Epithelial cell of prostate (primary cell): ENCODE measurements at regions not wholly inside any gene's neighbourhood (a gene's known extent, or its start where the extent isn't known, plus 50 kb on each side); places are given as distances from the start of the nearest gene placed in this dataset.
"Not testable (repeated sequence)": the region's sequence is repeated elsewhere in the genome, so short reads cannot be mapped to it uniquely, and the experiment has no call there.

Source experiments
- DNase-seq: peaks from one replicate; pipeline ENCODE4 v3.0.0-alpha.2; 2011; ENCODE audit warnings: low read depth, low spot score
- H3K27ac ChIP-seq: fragments of 450-650 bp; 2 replicates; pipeline ENCODE4 v1.5.1; 2017; ENCODE audit warnings: mild to moderate bottlenecking

DNA sequence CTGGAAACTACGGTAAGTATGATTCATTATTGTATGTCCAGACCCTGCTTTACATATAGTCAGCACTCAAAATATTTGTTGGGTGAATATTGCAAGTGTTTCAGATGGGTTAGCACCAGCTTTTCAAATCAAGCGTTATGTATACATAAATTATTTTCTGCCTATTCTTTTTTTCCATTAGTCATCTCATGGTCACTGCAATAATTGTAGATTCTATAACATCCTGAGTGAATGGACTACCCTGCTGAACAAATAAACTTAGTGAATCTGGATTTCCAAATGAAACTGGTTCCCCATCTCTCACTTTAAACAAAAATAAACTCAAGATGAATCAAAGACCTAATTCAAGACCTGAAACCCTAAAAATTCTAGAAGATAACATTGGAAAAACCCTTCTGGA, 152.3 kb downstream of the DIO2 start:
- no peak overlapping the region for H3K27ac ChIP-seq
- DNase-seq, result no peak

DNA sequence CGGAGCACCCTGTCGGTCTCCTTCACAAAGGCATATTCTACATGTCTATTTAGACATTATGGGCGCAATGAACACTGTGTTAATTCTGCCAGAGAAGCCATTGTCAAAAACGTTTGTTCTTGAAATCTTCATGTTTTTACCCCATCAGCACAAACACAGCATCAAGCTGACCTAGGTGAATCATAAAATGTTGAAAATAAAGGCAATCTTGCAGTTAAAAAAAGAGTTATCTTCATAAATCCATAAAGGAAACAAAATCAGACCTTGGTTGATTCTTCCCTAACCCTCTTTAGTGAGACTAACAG, 154.9 kb downstream of the DIO2 start:
- H3K27ac ChIP-seq, result no peak overlapping the region
- no peak for DNase-seq

DNA sequence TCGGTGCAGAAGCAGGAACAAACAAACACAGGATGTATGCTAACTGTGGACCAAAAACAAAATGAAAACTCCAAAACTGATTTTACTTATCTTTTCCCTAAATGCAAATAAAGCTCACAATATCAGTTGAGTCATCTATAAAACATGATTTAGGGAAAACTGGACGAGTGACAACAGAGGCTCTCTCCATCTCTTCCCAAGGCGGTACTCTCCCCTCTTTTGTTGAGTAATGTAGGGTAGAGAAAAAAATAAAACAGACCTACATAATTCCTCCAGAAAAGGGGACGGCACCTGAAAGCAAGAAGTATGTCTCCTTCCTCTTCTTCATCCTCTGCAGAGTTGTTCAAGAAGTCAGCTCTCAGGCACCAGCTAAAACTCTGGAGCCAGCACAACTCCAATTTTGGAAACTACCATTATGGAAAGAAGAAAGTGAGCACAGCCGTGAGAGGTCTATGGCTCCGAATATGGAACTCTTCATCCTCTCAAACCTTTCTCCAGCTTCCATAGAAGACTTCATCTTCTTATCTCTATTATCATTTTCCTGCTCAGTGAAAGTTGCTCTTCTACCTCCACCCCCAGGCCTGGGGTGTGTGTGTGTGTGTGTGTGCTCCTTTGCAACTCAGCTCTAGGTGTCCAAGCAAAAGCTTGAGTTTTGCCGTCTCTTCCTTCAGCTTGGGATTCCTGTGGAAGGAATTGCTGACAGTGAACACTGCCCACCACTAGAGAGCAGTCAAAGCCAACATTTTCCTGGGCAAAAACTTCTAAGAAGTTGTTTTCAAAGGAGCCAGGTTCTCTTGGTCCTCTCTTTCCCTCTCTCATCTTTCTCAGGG, 155.4 kb downstream of the DIO2 start:
- H3K27ac ChIP-seq, result no peak overlapping the region
- DNase-seq, result no peak

DNA sequence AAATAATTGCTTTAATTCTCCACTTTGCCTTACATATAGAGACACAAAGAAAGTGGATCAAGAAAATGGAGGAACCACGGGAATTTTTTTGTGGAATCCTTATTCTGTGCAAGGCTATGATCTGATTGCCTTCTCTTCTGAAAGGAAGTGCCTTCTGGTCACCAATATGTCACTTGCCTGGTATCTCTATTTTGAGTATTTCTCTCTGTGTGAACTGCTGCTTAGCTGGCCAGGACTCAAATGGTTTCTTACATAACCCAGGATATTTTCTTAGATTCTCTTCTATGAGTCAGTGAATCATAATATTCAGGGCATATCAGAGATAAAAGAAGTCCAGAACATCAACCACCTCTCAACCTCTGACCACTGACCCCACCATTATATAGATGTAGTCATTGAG, 156.1 kb downstream of the DIO2 start:
- no peak overlapping the region for H3K27ac ChIP-seq
- no peak for DNase-seq

DNA sequence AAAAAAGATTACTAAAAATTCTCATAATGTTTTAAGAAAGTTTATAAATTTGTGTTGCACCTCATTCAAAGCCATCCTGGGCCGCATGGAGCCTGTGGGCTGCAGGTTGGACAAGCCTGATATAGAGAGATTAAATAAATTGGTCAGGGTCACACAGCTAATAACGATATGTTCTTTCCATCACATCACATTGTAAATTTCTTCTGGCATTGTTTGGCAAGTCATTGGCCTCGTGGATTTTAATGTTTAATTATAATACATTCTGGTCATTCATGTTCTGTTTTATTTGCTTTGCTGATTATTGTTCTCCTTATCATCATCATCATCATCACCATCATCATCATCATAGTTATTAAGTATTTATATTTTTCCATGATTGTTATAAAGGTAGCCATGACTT, 157.3 kb downstream of the DIO2 start:
- H3K27ac ChIP-seq, result no peak overlapping the region
- DNase-seq, result no peak

DNA sequence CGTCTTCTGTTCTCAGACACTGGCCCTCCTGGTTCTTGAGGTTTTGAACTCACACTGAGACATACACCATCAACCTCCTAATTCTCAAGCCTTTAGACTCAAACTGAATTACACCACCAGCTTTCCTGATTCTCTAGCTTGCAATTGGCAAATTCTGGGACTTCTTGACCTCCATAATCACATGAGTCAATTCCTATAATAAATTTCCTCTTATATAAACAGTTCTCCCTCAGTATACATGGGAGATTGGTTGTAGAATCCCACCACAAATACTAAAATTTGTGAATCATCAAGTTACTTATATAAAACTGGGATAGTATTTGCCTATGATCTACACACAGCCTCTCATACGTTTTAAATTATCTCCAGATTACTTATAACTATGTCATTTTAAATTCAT, 162.2 kb downstream of the DIO2 start:
- no peak overlapping the region for H3K27ac ChIP-seq
- DNase-seq, result no peak

DNA sequence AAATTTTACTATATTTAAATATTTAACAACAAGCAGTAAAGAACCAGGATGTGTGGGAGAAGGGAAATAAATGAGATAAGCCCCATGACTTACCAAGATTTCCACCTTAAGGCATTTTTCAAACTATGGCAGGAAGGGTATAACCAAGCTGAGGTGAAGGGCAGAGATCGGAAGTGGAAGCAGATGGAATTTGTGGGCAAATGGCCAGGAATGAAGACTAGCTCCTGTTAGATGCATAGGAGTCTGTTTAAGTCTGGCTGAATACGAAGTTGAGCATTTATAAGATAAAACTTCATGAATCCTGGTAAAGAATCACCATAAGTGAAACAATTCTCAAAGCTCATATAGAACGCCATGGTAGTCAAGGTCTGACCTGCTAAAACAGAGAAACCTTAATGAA, 163.5 kb downstream of the DIO2 start:
- DNase-seq, result no peak
- no peak overlapping the region for H3K27ac ChIP-seq

DNA sequence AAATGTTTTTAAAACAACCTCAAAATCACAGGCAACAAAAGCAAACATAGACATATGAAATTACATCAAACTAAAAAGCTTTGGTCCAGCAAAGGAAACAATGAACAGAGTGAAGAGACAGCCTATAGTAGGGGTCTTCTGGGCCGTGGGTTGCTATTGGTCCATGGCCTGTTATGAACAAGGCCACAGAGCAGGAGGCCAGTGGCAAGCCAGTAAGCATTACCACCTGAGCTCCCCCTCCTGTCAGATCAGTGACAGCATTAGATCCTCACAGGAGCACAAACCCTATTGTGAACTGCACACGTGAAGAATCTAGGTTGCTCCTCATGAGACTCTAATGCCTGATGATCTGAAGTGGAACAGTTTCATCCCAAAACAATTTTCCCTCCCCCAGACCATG, 174.0 kb downstream of the DIO2 start:
- DNase-seq, result no peak
- no peak overlapping the region for H3K27ac ChIP-seq

DNA sequence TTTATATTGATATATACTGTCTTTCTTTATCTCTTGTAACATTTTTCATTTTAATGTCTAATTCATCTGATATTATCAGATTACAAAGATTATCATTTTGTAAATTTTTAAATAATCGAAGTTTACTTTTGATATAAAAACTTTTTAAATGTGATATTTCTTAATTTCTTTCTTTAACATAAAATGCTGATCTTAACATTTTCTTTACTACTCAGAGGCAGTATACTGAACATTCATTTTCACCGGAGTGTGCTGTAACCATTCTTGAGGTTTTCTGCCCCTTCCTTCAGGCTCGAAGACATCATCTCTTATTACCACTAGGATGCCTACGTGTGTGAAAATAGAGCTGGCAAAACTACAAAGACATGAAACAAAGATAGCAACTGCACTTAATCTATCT, 186.9 kb downstream of the DIO2 start:
- DNase-seq, result no peak
- no peak overlapping the region for H3K27ac ChIP-seq

DNA sequence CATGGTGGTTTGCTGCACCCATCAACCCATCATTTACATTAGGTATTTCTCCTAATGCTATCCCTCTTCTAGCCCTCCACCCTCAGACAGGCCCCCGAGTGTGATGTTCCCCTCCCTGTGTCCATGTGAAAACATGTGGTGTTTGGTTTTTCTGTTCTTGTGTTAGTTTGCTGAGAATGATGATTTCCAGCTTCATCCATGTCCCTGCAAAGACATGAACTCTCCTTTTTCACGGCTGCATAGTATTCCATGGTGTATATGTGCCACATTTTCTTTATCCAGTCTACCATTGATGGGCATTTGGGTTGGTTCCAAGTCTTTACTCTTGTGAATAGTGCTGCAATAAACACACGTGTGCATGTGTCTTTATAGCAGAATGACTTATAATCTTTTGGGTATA, 192.8 kb downstream of the DIO2 start:
- H3K27ac ChIP-seq, DNase-seq: not testable (repeated sequence)

DNA sequence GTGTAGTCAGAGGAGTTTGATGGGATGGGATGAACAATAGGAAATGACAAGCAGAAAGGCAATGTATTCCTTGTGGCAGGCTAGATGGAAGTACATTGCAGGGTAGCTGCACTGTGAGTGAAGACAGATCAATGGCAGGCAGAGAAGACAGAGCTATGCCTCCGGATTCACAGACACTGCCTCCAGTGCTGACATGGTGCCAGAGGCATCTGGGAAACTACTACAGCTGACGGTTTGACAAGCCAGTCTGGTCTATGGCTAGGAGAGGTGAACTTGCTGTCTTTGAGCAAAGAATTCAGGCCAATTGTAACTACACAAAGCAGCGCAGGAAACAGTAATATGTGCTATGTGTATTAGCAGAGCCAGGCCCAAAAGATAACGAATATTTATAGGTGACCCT, 193.5 kb downstream of the DIO2 start:
- H3K27ac ChIP-seq, result no peak overlapping the region
- DNase-seq, result no peak

DNA sequence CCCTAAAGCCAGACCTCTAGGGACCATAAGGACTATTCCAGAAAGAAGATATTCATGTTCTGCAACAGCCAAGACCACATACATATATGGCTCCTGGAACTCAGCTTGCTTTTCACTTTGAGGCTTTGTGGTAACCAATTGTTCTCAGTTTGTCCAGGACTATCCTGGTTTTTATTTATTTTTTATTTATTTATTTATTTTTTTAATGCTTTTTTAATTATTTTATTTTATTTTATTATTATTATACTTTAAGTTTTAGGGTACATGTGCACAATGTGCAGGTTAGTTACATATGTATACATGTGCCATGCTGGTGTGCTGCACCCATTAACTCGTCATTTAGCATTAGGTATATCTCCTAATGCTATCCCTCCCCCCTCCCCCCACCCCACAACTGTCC, 201.1 kb downstream of the DIO2 start:
- H3K27ac ChIP-seq, result not testable (repeated sequence)

DNA sequence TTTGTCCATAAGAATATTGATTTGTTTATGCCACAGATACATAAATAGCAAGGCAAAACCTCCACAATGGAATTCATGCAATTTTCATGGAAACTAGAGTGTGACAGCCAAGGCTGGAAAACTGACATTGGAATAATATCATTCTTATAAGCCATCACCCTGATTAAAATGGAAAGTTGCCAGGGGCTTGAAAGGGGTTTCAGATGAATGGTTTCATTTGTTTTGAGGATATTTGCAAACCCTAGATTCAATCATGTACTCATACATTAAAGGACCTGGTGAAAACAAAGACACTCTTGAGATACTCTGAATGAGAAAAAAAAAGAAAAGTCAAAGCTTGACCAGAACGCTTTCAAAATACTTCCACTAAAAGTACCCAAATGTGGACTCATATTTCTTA, 205.7 kb downstream of the DIO2 start:
- DNase-seq, result no peak
- H3K27ac ChIP-seq, result no peak overlapping the region

More for the DNA sequence above, 201.1 kb downstream of the DIO2 start:
- DNase-seq, result not testable (repeated sequence)

DNA sequence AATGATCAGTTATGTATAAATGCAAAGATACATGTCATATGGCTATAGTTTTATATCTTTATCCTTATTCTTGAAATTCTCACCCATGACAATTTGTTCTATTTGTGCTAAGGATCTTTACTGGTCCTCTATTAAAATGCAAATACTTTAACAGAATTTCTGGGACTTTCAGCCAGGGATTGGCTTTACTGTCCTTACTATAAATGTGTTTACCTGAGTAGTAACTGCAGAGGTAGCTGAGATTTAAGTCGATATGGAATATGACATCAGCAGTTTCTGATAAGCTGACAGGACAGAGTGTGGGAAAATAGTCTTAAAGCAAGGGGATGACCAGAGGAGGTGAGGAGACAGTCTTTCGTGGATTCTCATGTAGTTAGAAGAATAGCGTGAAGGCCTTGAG, 206.4 kb downstream of the DIO2 start:
- no peak for DNase-seq
- no peak overlapping the region for H3K27ac ChIP-seq

DNA sequence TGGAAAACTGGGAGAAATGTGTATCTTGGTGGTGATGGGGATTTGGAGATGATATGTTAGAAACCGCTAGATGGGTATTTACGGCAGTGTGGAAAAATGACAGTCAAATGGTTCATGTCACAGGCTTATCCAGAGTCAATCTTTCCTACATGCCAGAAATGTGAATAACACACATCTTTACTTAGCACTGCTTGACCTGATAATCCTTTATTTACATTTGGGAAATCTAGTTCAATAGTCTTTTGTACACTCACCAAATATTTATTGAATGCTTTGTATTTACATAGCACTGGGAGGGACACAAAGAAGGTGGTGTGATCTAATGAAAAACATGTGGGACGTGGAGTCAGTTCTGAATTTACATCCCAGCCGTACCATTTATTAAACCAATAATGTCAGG, 208.2 kb downstream of the DIO2 start:
- peak; percentile 65 for DNase-seq
- H3K27ac ChIP-seq, result no peak overlapping the region

DNA sequence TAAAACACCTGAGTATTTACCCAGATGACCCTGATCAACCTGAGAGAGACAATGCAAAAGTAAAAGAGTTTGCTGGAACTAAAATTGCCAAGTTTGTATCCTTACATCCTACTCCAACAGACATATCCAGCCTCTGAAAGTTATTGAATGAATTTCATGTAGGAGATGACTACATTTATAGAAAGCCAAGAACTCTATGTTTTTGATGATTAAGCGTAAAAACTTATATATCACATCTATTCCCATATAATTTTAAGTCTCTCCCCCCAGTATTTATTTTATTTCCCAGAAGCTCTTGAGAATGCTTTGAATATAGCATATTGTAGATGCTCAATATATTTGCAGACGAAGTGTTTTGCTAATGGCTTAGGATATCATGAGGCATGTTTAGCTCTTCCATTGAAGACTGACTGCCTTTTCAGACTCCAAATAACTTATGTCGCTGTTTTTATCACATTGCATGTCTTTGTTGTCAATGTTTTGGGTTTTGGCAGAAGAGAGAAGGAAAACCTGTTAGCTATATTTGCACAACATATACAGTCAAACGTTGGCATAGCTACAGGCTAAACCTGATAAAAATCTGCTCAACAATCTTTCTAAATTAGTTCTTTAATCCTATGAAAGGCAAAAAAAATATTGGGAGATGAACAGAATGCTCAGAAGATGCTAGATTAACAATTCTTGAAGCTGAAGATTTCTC, 213.6 kb downstream of the DIO2 start:
- no peak overlapping the region for H3K27ac ChIP-seq
- no peak for DNase-seq

DNA sequence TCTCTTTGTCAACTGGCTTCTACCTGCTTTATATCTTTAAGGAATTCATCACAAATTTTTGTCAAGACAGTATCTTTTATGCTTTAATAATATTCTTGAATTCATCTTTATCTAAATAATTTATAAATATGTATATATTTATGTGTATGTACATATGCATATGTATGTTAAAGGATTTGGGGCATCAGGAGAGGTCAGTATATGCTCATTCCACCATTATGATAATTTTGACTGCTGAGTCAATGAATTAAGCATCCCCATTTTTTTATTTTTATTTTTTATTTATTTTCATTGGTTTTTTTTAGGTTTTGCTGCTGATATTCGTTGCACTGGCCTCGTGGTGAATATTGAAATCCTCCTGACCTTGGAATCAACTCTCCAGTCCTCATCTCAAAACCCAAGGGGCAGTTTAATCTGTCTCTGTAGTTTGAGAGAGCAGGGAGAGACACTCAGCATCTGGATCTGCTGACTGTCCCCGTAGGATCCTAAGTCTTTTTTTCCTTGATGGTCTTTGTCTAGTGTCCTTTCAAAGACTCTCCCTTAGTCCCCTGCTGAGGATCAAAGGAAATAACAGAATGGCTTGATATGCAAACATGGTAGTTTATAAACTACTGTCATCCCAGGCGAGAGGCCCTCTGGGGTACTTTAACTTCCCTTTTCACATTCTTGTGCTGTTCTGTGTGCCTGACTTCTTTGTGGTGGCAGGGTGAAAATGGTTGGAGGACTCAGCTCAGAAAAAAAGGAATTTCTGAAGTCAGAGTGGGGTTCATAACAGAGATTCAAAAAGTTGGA, 218.7 kb downstream of the DIO2 start:
- no peak overlapping the region for H3K27ac ChIP-seq
- DNase-seq, result no peak

DNA sequence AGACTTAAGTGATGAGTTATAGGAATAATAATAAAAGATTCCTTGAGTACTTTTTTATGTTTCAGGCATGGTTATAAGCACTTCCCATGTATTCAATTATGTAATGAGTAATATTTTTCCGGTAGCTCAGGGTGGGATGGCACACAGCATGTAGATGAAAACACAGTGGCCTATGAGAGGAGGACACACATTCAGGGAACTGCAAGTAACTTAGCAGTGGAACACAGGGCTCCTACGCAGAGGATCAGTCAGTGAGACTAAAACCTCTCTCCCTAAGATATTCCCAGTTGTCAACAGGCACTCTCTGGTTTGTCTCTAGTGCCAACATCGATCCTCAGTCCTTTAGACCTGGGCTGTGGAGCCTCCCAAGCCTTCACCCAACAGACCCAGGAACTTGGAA, 219.4 kb downstream of the DIO2 start:
- no peak overlapping the region for H3K27ac ChIP-seq
- no peak for DNase-seq

DNA sequence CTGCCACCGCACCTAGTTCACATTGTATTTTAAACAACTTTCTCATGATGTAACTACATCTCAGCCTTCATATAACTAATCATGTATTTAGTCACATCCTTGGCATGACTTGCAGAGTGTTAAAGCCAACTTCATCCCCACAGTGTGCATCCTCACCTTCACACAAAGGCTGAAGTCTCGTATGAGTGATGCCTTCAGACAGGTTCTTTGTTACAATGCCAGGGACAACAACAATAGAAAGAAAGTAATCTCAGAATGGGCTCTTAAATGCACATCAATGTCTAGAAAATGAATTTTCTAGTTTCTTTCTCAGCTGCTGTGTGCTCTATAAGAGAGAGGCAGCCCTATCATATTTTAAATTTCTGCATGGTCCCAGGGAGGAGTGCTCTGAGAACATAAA, 221.3 kb downstream of the DIO2 start:
- H3K27ac ChIP-seq, result no peak overlapping the region
- no peak for DNase-seq

DNA sequence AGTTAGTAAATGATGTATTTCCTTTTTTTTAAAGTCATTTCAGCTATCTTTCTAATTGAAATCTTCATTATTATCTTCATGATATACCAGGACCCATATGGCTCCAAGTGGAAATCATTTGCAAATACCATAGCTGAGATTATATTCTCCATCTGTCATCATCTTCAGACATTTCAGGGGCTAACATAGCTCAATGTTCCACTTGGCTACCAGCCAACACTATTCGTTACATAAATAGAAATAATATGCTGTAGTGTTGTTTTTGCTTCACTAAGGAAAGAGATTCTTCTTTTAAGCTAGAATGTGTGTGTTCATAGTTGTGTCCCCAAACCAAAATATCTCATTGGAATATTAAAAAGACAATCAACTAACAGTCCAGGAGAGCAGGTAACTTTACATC, 225.1 kb downstream of the DIO2 start:
- H3K27ac ChIP-seq, result no peak overlapping the region
- DNase-seq, result no peak

DNA sequence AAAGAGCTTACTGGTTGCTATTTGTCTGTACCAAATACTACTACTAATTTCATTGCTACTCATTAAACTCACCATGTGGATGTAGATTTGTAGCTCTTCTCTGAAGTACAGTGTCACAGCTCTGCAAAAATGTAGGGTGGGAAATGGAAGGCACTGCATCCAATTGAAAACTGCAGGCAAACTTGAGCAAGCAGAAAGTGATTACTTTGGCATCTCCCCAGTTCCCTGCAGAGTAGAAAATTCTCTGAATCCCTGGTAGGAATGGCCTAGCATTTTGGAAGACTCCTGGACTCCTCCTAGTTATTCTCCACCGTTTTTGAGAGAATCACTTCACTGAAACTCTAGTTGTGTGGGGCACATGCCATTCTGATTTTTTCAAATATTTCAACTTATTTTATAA, 239.1 kb downstream of the DIO2 start:
- DNase-seq, result no peak
- no peak overlapping the region for H3K27ac ChIP-seq
